GM12873 (cell line): ENCODE measurements at regions not wholly inside any gene's neighbourhood (a gene's known extent, or its start where the extent isn't known, plus 50 kb on each side); places are given as distances from the start of the nearest gene placed in this dataset.

Experiments
- CTCF ChIP-seq: IDR thresholded peaks from 2 replicates; pipeline ENCODE4 v1.5.1; 2012; ENCODE audit warnings: low read depth, mild to moderate bottlenecking, moderate library complexity, low read length, control low read depth; ENCODE audit not compliant: insufficient read depth; ENCODE audit errors: missing control alignments

DNA sequence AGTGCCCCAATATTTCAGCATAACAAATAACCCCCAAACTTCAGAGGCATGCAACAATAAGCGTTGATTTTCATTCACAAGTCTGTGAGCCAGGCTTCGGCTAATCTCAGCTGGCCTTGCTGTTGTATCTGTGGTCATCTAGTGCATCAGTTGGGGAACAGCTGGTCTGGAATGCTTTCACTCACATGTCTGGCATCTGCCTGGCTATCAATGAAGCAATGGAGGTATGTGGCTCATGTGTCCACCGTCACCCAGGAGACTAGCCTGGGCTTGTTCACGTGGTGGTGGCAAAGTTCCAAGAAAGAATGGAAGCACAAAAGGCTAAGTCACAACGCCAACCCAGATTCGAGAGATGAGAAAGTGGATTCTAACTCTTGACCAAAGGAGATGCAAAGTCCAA lies 304.8 kb upstream of the ISX start:
- TF ChIP-seq CTCF = no peak

DNA sequence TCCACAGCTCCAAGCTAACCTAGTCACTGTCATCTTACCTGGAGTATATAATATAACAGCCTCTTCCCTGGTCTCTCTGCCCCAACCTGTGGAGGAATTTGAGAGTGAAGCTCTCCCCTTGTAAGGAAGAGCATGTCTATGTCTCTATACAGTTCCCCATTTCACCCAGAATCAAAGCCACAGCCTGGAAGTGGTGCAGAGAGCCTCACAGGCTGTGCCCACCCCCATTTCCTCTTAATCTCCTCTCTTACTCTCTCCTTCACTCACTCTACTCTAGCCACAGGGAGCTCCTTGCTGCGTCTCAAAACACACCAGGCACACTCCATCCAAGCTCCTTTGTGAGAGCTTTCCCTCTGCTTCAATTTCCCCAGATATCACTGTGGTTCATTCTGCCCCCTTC lies 302.5 kb upstream of the ISX start:
- no peak for TF ChIP-seq CTCF

DNA sequence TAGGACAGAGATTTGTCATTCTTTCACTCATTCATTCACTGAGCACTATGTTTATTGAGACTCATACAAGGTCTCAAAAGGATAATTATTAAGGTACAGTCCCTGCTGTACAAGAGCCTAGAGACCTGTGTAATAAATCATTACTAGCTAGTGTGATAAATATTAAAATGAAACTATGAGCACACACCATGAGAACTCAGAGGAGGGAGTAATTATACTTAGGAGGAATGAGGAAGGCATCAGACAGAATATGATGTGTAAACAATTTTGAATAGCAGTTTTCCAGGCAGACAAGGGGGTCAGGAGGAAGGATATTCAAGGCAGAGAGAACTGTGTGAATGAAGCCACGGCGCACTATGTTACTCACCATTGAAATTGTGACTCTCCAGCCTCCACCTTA lies 300.8 kb upstream of the ISX start:
- TF ChIP-seq CTCF = no peak

DNA sequence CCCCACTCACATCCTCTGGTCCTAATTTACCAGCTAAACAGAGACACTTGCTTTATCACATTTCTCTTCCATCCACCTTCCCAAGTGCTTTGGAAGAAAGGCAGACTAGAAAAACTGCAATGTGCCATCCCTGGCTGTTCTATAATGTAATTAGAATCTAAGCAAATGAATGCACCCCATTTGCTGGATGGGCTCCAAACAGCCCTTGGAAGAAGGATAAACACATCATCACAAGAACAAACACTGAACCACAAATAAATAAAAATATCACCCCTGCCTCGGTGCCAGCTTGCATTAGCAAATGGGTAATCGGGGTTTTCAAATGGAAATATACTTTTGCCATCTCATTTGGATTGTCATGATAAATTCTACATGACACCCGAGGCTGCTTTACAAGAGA lies 296.6 kb upstream of the ISX start:
- no peak for TF ChIP-seq CTCF

DNA sequence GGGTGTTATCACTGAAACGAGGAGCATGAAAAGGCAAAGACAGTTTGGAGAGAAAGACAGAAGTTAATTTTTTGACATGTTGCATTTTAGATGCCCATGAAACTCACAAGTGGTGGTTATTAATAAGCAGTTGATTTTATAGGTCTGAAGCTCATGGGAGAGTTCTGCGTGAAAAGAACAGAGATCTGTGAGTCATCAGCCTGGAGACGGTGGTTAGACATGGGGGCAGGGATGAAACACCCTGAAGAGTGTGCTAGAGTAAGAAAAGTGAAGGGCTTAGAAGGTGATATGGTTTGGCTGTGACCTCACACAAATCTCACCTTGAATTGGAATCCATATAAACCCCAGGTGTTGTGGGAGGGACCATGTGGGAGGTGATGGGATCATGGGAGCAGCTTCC lies 289.1 kb upstream of the ISX start:
- no peak for TF ChIP-seq CTCF

- TF ChIP-seq CTCF = no peak
Measured at GRCh38 chr22:34781681-34782080, 284.3 kb upstream of the ISX start.

DNA sequence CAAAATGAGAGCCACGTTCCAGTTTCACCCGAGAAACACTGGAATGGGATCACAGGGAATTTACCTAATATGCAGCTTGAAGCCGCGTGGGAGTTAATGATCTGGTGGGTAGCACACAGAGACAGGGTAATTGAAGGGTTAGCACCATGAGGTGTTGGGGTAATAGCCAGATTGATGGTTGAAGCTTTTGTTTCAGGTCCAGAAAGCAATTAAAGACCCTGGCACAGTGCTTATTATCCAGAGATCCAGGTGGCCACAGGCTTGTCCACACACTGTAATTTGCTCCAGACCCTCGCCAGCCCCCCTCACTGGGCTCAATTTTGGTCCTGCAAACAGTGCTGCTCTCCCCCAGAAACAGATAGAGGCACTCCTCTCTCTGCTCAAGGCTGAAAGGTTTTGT lies 282.5 kb upstream of the ISX start:
- no peak for TF ChIP-seq CTCF

DNA sequence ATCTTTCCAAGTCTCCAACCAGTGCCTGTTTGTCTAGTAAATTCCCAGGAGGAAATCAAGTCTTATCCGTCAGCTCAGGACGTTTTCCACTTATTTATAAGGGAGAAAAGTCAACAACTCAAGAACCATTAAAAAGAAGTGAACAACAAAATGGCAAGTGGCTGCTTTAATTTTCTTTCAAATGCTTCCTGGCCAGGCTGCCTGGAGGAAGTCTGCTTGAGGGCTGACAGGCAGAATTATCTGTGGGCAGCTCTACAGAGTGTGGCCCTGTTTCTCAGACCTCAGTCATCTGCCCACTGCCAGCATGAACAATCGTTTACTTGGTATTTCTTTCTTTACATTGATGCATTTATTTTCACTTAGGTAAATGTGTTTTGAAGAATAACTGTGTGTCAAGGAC lies 281.9 kb upstream of the ISX start:
- no peak for TF ChIP-seq CTCF
